ENCODE measurements at regions not wholly inside any gene's neighbourhood (a gene's known extent, or its start where the extent isn't known, plus 50 kb on each side); places are given as distances from the start of the nearest gene placed in this dataset.

GRCh38 chr2:221642447-221642846, 70.3 kb upstream of the EPHA4 start:
- TF ChIP-seq, protein P1, sequence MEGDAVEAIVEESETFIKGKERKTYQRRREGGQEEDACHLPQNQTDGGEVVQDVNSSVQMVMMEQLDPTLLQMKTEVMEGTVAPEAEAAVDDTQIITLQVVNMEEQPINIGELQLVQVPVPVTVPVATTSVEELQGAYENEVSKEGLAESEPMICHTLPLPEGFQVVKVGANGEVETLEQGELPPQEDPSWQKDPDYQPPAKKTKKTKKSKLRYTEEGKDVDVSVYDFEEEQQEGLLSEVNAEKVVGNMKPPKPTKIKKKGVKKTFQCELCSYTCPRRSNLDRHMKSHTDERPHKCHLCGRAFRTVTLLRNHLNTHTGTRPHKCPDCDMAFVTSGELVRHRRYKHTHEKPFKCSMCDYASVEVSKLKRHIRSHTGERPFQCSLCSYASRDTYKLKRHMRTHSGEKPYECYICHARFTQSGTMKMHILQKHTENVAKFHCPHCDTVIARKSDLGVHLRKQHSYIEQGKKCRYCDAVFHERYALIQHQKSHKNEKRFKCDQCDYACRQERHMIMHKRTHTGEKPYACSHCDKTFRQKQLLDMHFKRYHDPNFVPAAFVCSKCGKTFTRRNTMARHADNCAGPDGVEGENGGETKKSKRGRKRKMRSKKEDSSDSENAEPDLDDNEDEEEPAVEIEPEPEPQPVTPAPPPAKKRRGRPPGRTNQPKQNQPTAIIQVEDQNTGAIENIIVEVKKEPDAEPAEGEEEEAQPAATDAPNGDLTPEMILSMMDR (IDR thresholded peaks at IDR 0.05; ENCODE audit: extremely low read depth, insufficient read depth, missing control alignments): no peak
- DNase-seq (ENCODE audit: low spot score): no peak
- in situ Hi-C loops (cut with MboI; ENCODE audit: low pct_unique_long_range_greater_than_20kb, low sequenced_read_pairs, unreplicated experiment): no loop called here

DNA sequence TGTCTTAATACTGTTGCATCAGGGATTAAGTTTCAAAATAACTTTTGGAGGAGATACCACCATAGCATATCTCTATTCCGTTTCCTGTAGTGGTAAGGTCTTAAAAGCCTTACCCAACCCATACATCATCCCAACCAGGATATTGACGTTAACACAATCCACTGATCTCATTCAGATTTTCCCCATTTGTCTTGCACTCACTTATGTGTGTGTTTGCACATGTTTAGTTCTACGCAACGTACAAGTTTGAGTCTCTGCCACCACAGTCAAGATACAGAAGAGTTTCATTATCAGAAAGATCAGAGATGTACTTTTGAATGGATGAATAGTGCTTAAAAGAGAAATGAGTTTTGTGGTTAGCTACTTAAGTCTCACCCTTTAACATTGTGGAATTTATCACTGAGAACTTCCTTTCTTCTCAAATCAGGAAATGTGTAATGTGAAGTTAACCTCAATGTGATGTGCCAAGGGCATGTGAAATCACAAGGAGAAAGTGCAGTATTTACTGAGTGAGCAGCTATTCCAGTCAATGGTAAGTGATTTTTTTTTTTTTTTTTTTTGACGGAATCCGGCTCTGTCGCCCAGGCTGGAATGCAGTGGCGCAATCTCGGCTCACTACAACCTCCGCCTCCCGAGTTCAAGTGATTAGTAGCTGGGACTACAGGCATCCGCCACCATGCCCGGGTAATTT, 69.2 kb upstream of the EPHA4 start:
- TF ChIP-seq, protein P1 (IDR thresholded peaks at IDR 0.05; ENCODE audit: extremely low read depth, insufficient read depth, missing control alignments): no peak
- DNase-seq (ENCODE audit: low spot score): no peak
- in situ Hi-C loops (cut with MboI; ENCODE audit: low pct_unique_long_range_greater_than_20kb, low sequenced_read_pairs, unreplicated experiment): no loop called here

- no peak for DNase-seq (ENCODE audit: low spot score)
- in situ Hi-C loops (cut with MboI; ENCODE audit: low pct_unique_long_range_greater_than_20kb, low sequenced_read_pairs, unreplicated experiment): no loop called here
- TF ChIP-seq, protein P1 (IDR thresholded peaks at IDR 0.05; ENCODE audit: extremely low read depth, insufficient read depth, missing control alignments): no peak
These were observed 68.6 kb upstream of the EPHA4 start for GRCh38 chr2:221640686-221641085.

DNA sequence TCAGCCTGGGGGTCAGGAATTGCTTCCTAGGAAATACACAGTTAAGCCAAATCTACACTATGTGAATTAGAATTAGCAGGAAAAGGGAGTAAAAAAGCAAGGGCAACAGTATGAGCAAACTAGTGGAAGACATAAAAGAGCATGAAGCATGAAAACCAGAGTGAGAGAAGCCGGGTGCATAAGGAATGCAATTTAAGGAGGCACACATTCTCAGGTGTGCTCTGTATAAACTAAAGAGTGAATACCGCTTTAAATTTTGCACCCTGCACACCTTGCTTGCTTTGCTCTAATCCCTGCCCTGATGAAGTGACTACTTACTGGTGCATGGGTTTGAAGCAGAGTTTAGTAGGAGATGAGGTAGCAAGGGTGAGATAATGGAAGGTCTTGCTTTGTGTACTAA, 65.7 kb upstream of the EPHA4 start:
- in situ Hi-C loops (cut with MboI; ENCODE audit: low pct_unique_long_range_greater_than_20kb, low sequenced_read_pairs, unreplicated experiment): no loop called here

DNA sequence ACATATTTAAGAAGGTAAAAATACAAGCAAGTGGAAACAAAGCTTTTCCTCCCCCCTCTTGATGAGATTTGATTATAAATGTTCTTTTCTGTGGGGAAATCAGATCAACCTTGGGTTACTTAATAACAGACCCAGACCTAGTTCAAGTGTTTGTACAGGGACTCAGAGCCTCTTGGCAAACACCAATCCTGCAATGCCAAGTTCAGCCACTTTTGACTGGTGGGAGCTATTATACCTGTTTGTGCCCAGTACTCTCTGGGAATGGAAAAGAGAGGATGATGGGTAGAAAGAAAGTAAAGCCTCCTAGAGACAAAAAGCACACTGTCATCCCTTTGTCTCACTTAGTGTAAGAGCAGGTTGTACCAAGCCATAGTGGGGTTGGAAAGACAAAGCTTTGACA, 63.8 kb upstream of the EPHA4 start:
- in situ Hi-C loops (cut with MboI; ENCODE audit: low pct_unique_long_range_greater_than_20kb, low sequenced_read_pairs, unreplicated experiment): no loop called here
- TF ChIP-seq, protein P1 (IDR thresholded peaks at IDR 0.05; ENCODE audit: extremely low read depth, insufficient read depth, missing control alignments): no peak
- no peak for DNase-seq (ENCODE audit: low spot score)

More for the DNA sequence above, 65.7 kb upstream of the EPHA4 start:
- no peak for DNase-seq (ENCODE audit: low spot score)
- TF ChIP-seq, protein P1 (IDR thresholded peaks at IDR 0.05; ENCODE audit: extremely low read depth, insufficient read depth, missing control alignments): no peak

- TF ChIP-seq, protein P1 (IDR thresholded peaks at IDR 0.05; ENCODE audit: extremely low read depth, insufficient read depth, missing control alignments): no peak
- no peak for DNase-seq (ENCODE audit: low spot score)
- in situ Hi-C loops (cut with MboI; ENCODE audit: low pct_unique_long_range_greater_than_20kb, low sequenced_read_pairs, unreplicated experiment): no loop called here
These were observed 57.4 kb upstream of the EPHA4 start for GRCh38 chr2:221629468-221629867.
